Upper lobe of left lung (tissue), 4 donors: ENCODE measurements at regions not wholly inside any gene's neighbourhood (a gene's known extent, or its start where the extent isn't known, plus 50 kb on each side); places are given as distances from the start of the nearest gene placed in this dataset.

Source experiments
- EP300 ChIP-seq, 4 donors: sonication (generic); formaldehyde crosslinking; IDR thresholded peaks; one replicate each; pipeline ENCODE4 v1.5.1; 2017; ENCODE audit warnings: antibody characterized with exemption in 4 of 4, control low read depth in 2 of 4
- POLR2A ChIP-seq, 4 donors: fragments of 450-650 bp; IDR thresholded peaks; one replicate each; pipeline ENCODE4 v1.5.1; 2016 to 2017; ENCODE audit warnings: antibody characterized with exemption in 4 of 4, mild to moderate bottlenecking in 2 of 4
- TF ChIP-seq, protein P1 (sequence below), 6 experiments: fragments of 450-650 bp in 4 of 6; fragments of 200-600 bp in 2 of 6; sonication (generic) in 2 of 6; IDR thresholded peaks; one replicate each; pipeline ENCODE4 v1.5.1; 2016 to 2019; ENCODE audit warnings: antibody characterized with exemption in 6 of 6

GRCh38 chr14:100666851-100667250 is 59.8 kb upstream of the DLK1 start:
- TF ChIP-seq, protein P1, sequence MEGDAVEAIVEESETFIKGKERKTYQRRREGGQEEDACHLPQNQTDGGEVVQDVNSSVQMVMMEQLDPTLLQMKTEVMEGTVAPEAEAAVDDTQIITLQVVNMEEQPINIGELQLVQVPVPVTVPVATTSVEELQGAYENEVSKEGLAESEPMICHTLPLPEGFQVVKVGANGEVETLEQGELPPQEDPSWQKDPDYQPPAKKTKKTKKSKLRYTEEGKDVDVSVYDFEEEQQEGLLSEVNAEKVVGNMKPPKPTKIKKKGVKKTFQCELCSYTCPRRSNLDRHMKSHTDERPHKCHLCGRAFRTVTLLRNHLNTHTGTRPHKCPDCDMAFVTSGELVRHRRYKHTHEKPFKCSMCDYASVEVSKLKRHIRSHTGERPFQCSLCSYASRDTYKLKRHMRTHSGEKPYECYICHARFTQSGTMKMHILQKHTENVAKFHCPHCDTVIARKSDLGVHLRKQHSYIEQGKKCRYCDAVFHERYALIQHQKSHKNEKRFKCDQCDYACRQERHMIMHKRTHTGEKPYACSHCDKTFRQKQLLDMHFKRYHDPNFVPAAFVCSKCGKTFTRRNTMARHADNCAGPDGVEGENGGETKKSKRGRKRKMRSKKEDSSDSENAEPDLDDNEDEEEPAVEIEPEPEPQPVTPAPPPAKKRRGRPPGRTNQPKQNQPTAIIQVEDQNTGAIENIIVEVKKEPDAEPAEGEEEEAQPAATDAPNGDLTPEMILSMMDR (IDR thresholded peaks at IDR 0.05): no peak
- TF ChIP-seq POLR2A (IDR thresholded peaks at IDR 0.05) (no peak), EP300 (IDR thresholded peaks at IDR 0.05) (no peak)
